NCI-H1417 treated with DMSO at 0.1 percent for 48 hours (cell line): ENCODE measurements at regions not wholly inside any gene's neighbourhood (a gene's known extent, or its start where the extent isn't known, plus 50 kb on each side); places are given as distances from the start of the nearest gene placed in this dataset.

Experiments used
- DNase-seq: peaks from one replicate; lab custom pipeline; 2025; lab: John Stamatoyannopoulos, UW

GRCh38 chr11:97280347-97280746 is 890.5 kb downstream of the JRKL start:
- DNase-seq, result no peak

- no peak for DNase-seq
Observed at GRCh38 chr11:97289823-97290222, 900.0 kb downstream of the JRKL start.

- no peak for DNase-seq
Observed at GRCh38 chr11:97290464-97291041, 900.7 kb downstream of the JRKL start.

- DNase-seq, result no peak
Observed at GRCh38 chr11:97296301-97296700, 906.5 kb downstream of the JRKL start.

GRCh38 chr11:97309291-97309690 is 919.5 kb downstream of the JRKL start:
- no peak for DNase-seq

GRCh38 chr11:97325693-97326092 is 935.9 kb downstream of the JRKL start:
- DNase-seq, result no peak

- DNase-seq, result no peak
Observed at GRCh38 chr11:97332271-97332670, 942.5 kb downstream of the JRKL start.

- no peak for DNase-seq
Observed at GRCh38 chr11:97336064-97336463, 946.3 kb downstream of the JRKL start.

GRCh38 chr11:97345032-97345431 is 955.2 kb downstream of the JRKL start:
- DNase-seq, result no peak

- DNase-seq, result no peak
Observed at GRCh38 chr11:97349201-97349600, 959.4 kb downstream of the JRKL start.

GRCh38 chr11:97351939-97352338 is 962.1 kb downstream of the JRKL start:
- DNase-seq, result no peak

- no peak for DNase-seq
Observed at GRCh38 chr11:97354026-97354425, 964.2 kb downstream of the JRKL start.

- no peak for DNase-seq
Observed at GRCh38 chr11:97354576-97354975, 964.8 kb downstream of the JRKL start.

GRCh38 chr11:97355230-97355629 is 965.4 kb downstream of the JRKL start:
- no peak for DNase-seq

GRCh38 chr11:97356144-97356543 is 966.3 kb downstream of the JRKL start:
- no peak for DNase-seq

GRCh38 chr11:97359016-97359415 is 969.2 kb downstream of the JRKL start:
- DNase-seq, result no peak

- DNase-seq, result no peak
Observed at GRCh38 chr11:97361812-97362378, 972.1 kb downstream of the JRKL start.

- DNase-seq, result no peak
Observed at GRCh38 chr11:97363331-97363730, 973.5 kb downstream of the JRKL start.

- no peak for DNase-seq
Observed at GRCh38 chr11:97364047-97364446, 974.2 kb downstream of the JRKL start.

GRCh38 chr11:97367406-97368083 is 977.7 kb downstream of the JRKL start:
- no peak for DNase-seq

- DNase-seq, result no peak
Observed at GRCh38 chr11:97389270-97389669, 999.5 kb downstream of the JRKL start.

- no peak for DNase-seq
Observed at GRCh38 chr11:97398246-97398645, 1008.4 kb downstream of the JRKL start.

GRCh38 chr11:97409141-97409540 is 1019.3 kb downstream of the JRKL start:
- DNase-seq, result no peak

- DNase-seq, result no peak
Observed at GRCh38 chr11:97414801-97415200, 1025.0 kb downstream of the JRKL start.
